ENCODE measurements at regions not wholly inside any gene's neighbourhood (a gene's known extent, or its start where the extent isn't known, plus 50 kb on each side); places are given as distances from the start of the nearest gene placed in this dataset.

DNA sequence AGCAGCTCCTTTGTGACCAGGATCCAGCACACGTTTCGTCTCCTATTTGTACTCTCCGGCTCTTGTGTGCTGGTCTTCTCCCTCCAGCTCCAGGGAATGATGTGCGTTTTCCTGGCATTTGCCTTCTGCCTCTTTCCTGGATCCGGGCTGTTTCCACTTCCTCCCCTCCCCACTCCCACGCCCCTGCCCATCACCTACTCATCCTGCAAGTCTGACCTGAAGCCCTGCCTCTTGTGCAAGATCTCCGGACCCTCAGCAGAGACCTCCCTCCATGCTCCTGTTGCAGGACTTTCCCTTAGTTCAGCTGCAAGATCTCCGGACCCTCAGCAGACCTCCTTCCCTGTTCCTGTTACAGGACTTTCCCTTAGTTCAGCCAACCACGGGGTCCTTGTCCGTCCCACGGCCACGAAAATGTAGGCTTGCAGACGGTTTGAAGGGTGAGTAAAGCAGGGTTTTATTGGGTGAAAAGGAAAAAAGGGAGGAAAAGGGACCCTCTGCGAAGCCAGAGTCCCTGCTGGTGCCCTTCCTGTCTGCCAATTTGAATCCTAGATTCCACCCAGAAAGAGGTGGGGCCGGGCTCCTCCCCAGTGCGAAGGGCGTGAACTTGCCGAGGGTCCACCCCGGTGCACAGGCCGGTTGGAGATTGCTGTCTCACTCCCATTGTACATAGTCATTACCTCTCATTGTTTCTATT is 74.4 kb upstream of the IRF2 start:
- peak overlapping the region; percentile 2; the same call in 1 of the 2 replicates for H2BK5ac ChIP-seq (ENCODE audit: low read depth, low read length)
- peak overlapping the region; percentile 71 for H4K91ac ChIP-seq (replicated peaks; ENCODE audit: insufficient read length, low read length)
- ChIA-PET CTCF (ENCODE audit: partially characterized antibody) (no interaction called here), POLR2A (ENCODE audit: partially characterized antibody) (no interaction called here)
- H2BK12ac ChIP-seq (ENCODE audit: low read depth, low read length) = 0 out of 2 replicates have a peak overlapping the region, but pooled peaks have one; percentile 71
- H2AK5ac ChIP-seq (ENCODE audit: low read depth, low read length) = no peak overlapping the region
- no peak overlapping the region for H3K4ac ChIP-seq (replicated peaks; ENCODE audit: insufficient read length, low read depth, low read length)
- H4K5ac ChIP-seq (ENCODE audit: insufficient read length, low read depth, low read length) = no peak overlapping the region
- no peaks in the 10 kb centered on the region for H3K23me2 ChIP-seq (ENCODE audit: low read depth, low read length)
- no peak for TF ChIP-seq NRF1 (IDR thresholded peaks at IDR 0.05; ENCODE audit: low read depth, low read length)
- no peak for TF ChIP-seq CREB1 (IDR thresholded peaks at IDR 0.05)
- TF ChIP-seq, protein P1, sequence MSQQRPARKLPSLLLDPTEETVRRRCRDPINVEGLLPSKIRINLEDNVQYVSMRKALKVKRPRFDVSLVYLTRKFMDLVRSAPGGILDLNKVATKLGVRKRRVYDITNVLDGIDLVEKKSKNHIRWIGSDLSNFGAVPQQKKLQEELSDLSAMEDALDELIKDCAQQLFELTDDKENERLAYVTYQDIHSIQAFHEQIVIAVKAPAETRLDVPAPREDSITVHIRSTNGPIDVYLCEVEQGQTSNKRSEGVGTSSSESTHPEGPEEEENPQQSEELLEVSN (IDR thresholded peaks at IDR 0.05) = no peak
- no peak for TF ChIP-seq BRCA1 (IDR thresholded peaks at IDR 0.05; ENCODE audit: low read depth, low read length)
- H3K56ac ChIP-seq (replicated peaks; ENCODE audit: insufficient read length, low read depth, low read length) = no peak overlapping the region
- WGBS, 2 experiments (ENCODE audit: extremely low coverage in 1 of 2, insufficient coverage in 1 of 2, insufficient read length in 1 of 2, insufficient replicate concordance in 2 of 2, low coverage in 1 of 2, low lambda C conversion rate in 2 of 2, missing lambda C conversion rate in 1 of 2) = 79% methylated on average over 19 of the region's 20 CpGs; no CpG with 5 or more reads in 1 of the 2 experiments
- H2AFZ ChIP-seq (ENCODE audit: low read length) = peak overlapping the region; percentile 96
- peak overlapping the region; percentile 58; the same call in 1 of the 2 replicates for H4K8ac ChIP-seq (ENCODE audit: extremely low read depth, insufficient read depth, low read length)
- H3K4me1 ChIP-seq (replicated peaks in 1 of 4; ENCODE audit: control insufficient read depth in 3 of 4, insufficient read depth in 4 of 4, low read length in 3 of 4) = peaks cover 0 to 4% (median 3%) of the 10 kb centered on the region in 4 experiments; a peak in 6 of 7 replicates
- no peak overlapping the region for H3K14ac ChIP-seq (ENCODE audit: insufficient read length)
- H3K23ac ChIP-seq (ENCODE audit: insufficient read length) = no peak overlapping the region
- no peaks in the 10 kb centered on the region for H3K79me2 ChIP-seq (ENCODE audit: control insufficient read depth in 1 of 2, insufficient read depth in 2 of 2, low read length in 2 of 2)
- 0 out of 2 replicates have a peak overlapping the region, but pooled peaks have one; percentile 73 for H2BK15ac ChIP-seq (ENCODE audit: low read length)
- H3K79me1 ChIP-seq (ENCODE audit: low read depth, low read length) = no peaks in the 10 kb centered on the region
- DNase-seq (ENCODE audit: low read depth in 1 of 2, low spot score in 2 of 2) (peak in 1 of 2 experiments; percentile 51), FAIRE-seq (no peak)
- H3K9me3 ChIP-seq (ENCODE audit: insufficient read depth in 2 of 2, low read depth in 1 of 2, low read length in 1 of 2) = no peaks in the 10 kb centered on the region
- H4K20me1 ChIP-seq (replicated peaks in 1 of 2; ENCODE audit: control insufficient read depth in 1 of 2, insufficient read depth in 2 of 2, low read length in 2 of 2) = no peaks in the 10 kb centered on the region
- no peaks in the 10 kb centered on the region for H3K36me3 ChIP-seq (ENCODE audit: control insufficient read depth in 2 of 4, insufficient read depth in 4 of 4, low read length in 3 of 4)
- H3K18ac ChIP-seq (ENCODE audit: extremely low read depth, low read length) = peak overlapping the region; percentile 25; the same call in 1 of the 2 replicates
- no peaks in the 10 kb centered on the region for H3K27me3 ChIP-seq (replicated peaks in 1 of 4; ENCODE audit: control insufficient read depth in 3 of 4, extremely low read depth in 1 of 4, insufficient read depth in 3 of 4, low read length in 3 of 4)
- H3K4me3 ChIP-seq (ENCODE audit: extremely low read depth in 1 of 4, insufficient read depth in 2 of 4, low read depth in 3 of 4, low read length in 4 of 4) = no peak overlapping the region; a peak in 1 of 8 replicates
- no peak overlapping the region for H2BK20ac ChIP-seq (ENCODE audit: low read length)
- H2BK120ac ChIP-seq (replicated peaks; ENCODE audit: low read depth, low read length) = no peak overlapping the region
- H3K9ac ChIP-seq (replicated peaks in 1 of 4; ENCODE audit: extremely low read depth in 1 of 4, low read depth in 3 of 4, low read length in 3 of 4) = no peak overlapping the region
- peak overlapping the region; percentile 1 to 3; a peak in 1 of 4 replicates for H3K4me2 ChIP-seq (ENCODE audit: insufficient read depth in 1 of 2, low read depth in 2 of 2, low read length in 2 of 2)
- no peak overlapping the region for H3K27ac ChIP-seq (ENCODE audit: low read depth, low read length)
